Natural killer cell treated with Interleukin-12 subunit alpha and Interleukin-12 subunit beta and Interleukin-15 and Interleukin-18, amount 100 ng/mL, for 72 hours (primary cell): ENCODE measurements at regions not wholly inside any gene's neighbourhood (a gene's known extent, or its start where the extent isn't known, plus 50 kb on each side); places are given as distances from the start of the nearest gene placed in this dataset.

Source experiments
- ATAC-seq, 2 donors: fragments of 150-1000 bp; cut with Tn5 transposase in 1 of 2; sonication (Bioruptor Pico), chemical (Tn5 transposase) in 1 of 2; 2 replicates each; pipeline ENCODE4 v1.10.0; 2021
- DNase-seq: peaks from one replicate; pipeline ENCODE4 v3.0.0; 2022; ENCODE audit warnings: low spot score
- H3K27ac Mint-ChIP-seq, 2 donors: 1 replicate in 1 of 2; 2 replicates in 1 of 2; pipeline ENCODE4 v1.8.0; 2022; ENCODE audit warnings: mixed read lengths in 2 of 2, mild to moderate bottlenecking in 1 of 2, moderate library complexity in 1 of 2
- H3K27me3 Mint-ChIP-seq, 2 donors: 1 replicate in 1 of 2; 2 replicates in 1 of 2; pipeline ENCODE4 v1.8.0; 2022; ENCODE audit warnings: mixed read lengths in 2 of 2
- H3K36me3 Mint-ChIP-seq: one replicate; pipeline ENCODE4 v1.8.0; 2022; ENCODE audit warnings: mixed read lengths
- H3K4me1 Mint-ChIP-seq, 2 donors: 1 replicate in 1 of 2; 2 replicates in 1 of 2; pipeline ENCODE4 v1.8.0; 2022; ENCODE audit warnings: low read depth in 2 of 2, mixed read lengths in 2 of 2, mild to moderate bottlenecking in 1 of 2
- H3K4me3 Mint-ChIP-seq: one replicate; pipeline ENCODE4 v1.8.0; 2022; ENCODE audit warnings: mixed read lengths
- H3K9me3 Mint-ChIP-seq: 2 replicates; pipeline ENCODE4 v1.8.0; 2022; ENCODE audit warnings: mixed read lengths

DNA sequence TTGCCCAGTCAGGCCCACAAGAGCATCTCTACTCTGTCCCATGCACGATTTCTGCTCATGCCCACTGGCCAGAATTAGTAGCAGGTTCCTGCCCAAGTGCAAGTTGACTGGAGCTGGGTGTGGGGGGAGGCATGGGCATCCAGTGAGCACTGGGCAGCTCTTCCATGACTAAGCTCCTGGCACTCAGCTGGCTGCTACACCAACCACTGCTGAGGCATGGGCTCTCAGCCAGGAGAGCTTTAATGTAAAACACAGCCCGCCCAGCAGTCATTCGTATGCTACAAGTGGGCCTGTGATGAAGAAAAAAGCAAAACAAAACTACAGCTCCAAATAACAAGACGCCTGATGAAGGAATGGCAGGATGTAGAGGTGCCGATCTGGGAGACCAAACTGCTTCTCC, 335.4 kb upstream of the PFKP start:
- Mint-ChIP-seq H3K4me3 (no peak overlapping the region), H3K27ac (no peak overlapping the region), H3K9me3 (peaks cover 6% of the 10 kb centered on the region), H3K4me1 (no peaks in the 10 kb centered on the region), H3K36me3 (no peaks in the 10 kb centered on the region), H3K27me3 (peaks cover 3 to 37% of the 10 kb centered on the region in 2 donors)
- DNase-seq (no peak), ATAC-seq (no peak)

DNA sequence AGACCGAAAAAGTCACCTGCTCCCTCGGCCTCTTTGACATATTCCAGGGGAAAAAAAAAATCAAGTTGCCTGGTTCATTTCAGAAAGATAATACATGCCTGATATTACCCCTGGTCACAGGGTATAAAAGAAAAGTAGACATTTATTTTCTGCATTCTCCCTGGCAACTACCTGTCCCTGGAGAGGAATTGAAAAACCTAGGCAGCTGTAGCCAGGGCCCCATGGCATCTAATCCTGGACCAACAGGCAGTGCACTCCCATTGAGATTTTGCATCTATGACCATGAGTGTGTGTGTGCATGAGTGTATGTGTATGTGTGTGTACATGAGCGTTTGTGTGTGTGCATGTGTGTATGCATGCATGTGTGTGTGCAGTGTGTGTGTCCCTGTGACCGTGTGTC, 338.2 kb upstream of the PFKP start:
- Mint-ChIP-seq H3K4me1 (no peaks in the 10 kb centered on the region), H3K27ac (no peak overlapping the region), H3K27me3 (peaks cover 3 to 24% of the 10 kb centered on the region in 2 donors), H3K9me3 (peaks cover 6% of the 10 kb centered on the region), H3K36me3 (no peaks in the 10 kb centered on the region), H3K4me3 (no peak overlapping the region)
- DNase-seq (no peak), ATAC-seq (no peak)

DNA sequence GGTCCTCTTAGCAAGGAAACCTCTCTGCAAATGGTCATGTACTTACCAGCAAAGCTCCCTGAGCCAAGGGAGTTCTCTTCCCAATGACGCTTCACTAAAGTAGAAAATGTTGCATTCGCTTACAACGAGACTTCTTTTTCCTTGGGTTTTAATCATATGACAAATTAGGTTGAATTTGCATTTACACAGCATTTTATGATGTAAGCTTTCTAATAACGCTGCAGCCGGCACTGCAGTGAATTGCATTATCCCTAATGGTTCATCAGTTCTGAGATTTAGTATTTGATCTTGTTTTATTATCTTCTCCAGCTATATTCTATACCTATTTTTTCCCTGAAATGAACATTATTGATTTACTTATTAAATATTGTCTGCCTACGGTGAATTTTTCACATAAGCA, 339.3 kb upstream of the PFKP start:
- Mint-ChIP-seq H3K36me3 (no peaks in the 10 kb centered on the region), H3K4me1 (no peaks in the 10 kb centered on the region), H3K27me3 (peaks cover 3 to 24% of the 10 kb centered on the region in 2 donors), H3K4me3 (no peak overlapping the region), H3K27ac (no peak overlapping the region), H3K9me3 (peaks cover 6% of the 10 kb centered on the region)
- DNase-seq (no peak), ATAC-seq (no peak)

DNA sequence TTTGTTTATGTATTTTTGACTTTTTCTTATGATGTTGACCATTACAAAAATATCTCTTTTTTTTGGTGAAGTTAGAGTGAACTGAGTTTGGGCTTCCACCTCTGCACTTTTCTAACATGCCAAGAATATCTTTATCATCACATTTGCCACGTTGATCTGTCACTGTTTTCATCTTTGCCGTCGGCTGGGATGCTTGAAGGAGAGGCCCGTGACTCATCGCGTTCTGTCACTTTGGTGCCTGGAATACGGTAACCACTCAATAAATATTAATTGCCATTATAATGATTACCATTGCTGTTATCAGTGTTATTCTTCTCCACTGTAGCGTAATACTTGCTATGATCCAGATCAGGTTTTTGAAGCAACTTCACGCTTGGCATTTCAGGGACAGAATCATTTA, 350.8 kb upstream of the PFKP start:
- Mint-ChIP-seq H3K36me3 (no peaks in the 10 kb centered on the region), H3K4me1 (no peaks in the 10 kb centered on the region), H3K27me3 (no peaks in the 10 kb centered on the region), H3K27ac (no peak overlapping the region), H3K9me3 (no peaks in the 10 kb centered on the region), H3K4me3 (no peak overlapping the region)
- DNase-seq (no peak), ATAC-seq (no peak)

DNA sequence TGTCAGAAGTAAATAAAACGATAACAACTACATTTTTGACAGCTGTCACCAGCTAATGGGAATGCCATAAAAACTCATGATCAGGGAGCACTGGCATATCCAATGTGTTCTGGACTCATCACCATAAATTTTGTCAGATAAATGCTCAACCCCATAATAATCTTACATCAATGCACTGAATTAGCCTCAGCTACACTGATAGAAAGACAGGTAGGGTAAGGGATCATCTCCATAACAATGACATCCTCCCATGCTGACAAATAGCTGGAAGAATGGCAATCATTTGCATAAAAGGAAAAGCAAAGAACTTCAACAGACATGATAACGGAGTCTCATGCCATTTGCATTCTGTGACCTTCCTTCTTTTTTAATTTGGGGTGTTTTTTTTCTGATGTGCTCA, 352.8 kb upstream of the PFKP start:
- Mint-ChIP-seq H3K27ac (no peak overlapping the region), H3K36me3 (peaks cover 7% of the 10 kb centered on the region), H3K9me3 (peaks cover 9% of the 10 kb centered on the region), H3K4me3 (no peak overlapping the region), H3K27me3 (peaks cover 0 to 8% of the 10 kb centered on the region in 2 donors), H3K4me1 (no peaks in the 10 kb centered on the region)
- DNase-seq, result no peak
- no peak for ATAC-seq

DNA sequence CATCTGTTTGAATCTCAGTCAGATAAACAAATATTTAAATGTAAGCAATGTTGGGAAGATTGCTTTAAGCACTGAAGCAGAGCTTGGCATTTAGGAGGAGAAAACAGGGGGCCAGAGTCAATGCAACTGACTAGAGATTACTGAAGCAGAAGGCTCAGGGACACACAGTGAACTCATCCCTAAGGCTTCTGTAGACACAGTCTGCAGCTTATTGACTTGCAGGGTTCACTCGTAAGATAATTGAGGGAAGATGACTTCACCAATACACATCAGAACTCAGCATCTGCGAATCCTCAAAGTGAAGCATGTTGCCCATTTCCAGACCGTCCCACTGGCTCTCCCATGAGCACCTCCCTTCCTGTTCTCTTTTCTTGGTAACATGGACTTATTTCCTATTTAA, 363.4 kb upstream of the PFKP start:
- no peak for ATAC-seq
- Mint-ChIP-seq H3K27me3 (peaks cover 0 to under 1% of the 10 kb centered on the region in 2 donors), H3K9me3 (peaks cover 3% of the 10 kb centered on the region), H3K4me1 (no peaks in the 10 kb centered on the region), H3K27ac (no peak overlapping the region), H3K36me3 (no peaks in the 10 kb centered on the region), H3K4me3 (no peak overlapping the region)
- no peak for DNase-seq

DNA sequence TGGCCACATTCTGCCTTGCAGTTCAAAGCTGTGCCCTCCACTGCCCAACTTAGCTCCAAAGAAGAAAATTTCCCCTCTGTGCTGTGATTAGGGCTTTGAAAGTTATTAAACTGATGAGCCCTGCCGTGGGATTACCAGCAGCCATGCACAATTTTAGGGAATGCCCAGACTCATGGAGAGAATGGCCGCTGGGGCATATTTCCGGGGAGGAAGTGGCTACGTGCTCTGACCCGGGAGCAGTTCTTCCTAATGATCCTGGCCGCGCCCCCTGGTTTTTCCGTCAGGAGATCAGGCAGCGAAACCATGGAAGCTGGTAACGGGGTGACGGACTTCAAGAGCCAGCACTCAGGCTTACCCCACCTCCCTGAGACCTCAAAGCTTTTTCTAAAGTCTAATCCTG, 365.5 kb upstream of the PFKP start:
- Mint-ChIP-seq H3K9me3 (no peaks in the 10 kb centered on the region), H3K4me1 (no peaks in the 10 kb centered on the region), H3K36me3 (no peaks in the 10 kb centered on the region), H3K4me3 (no peak overlapping the region), H3K27ac (no peak overlapping the region), H3K27me3 (no peaks in the 10 kb centered on the region)
- DNase-seq (no peak), ATAC-seq (no peak)

DNA sequence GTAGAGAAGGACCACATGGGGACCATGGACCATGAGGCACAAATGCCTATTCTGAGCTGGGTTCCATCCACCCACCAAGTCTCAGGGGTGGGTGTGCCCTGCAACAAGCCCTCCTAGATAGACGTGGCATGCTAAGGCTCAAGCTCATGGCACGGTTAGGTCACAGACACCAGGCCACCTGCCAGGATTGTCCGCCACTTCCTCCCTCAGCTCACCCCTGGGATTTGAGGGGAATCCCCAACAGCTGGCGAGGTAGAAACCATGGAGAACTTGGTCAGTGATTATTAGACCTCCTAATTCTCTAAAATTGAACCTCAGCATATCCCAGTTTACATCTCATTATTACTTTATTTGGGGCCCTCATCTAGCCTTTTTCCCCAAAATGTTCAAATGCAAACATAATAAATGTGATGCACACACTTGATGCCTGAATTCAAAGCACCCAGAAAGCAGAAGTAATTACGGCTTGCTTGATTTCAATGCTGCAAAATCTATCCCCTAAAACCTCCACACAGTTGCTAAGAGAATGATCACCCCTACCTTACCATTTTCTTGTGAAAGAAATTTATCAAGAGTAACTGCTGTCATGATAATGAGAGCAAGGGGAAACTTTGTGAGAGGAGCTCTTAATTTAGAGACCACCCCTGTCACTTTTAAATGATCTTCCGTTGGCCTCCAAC, 366.6 kb upstream of the PFKP start:
- Mint-ChIP-seq H3K4me1 (no peaks in the 10 kb centered on the region), H3K36me3 (no peaks in the 10 kb centered on the region), H3K27ac (no peak overlapping the region), H3K27me3 (no peaks in the 10 kb centered on the region), H3K9me3 (no peaks in the 10 kb centered on the region), H3K4me3 (no peak overlapping the region)
- DNase-seq (no peak), ATAC-seq (no peak)

DNA sequence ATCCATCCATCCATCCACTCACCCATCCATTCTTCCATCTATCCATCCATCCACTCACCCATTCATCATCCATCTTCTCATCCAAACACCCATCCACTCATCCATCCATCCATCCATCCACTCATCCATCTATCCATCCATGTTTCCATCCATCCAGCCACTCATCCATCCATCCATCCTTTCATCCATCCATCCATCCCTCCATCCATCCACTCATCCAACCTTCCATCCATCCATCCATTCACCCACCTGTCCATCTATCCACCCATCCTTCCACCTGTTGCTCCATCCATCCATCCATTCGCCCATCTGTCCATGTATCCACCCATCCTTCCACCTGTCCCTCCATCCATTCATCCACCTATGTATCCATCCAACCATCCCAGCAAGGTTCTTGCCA, 378.4 kb upstream of the PFKP start:
- ATAC-seq, result no peak
- Mint-ChIP-seq H3K36me3 (no peaks in the 10 kb centered on the region), H3K4me1 (no peaks in the 10 kb centered on the region), H3K9me3 (no peaks in the 10 kb centered on the region), H3K4me3 (no peak overlapping the region), H3K27me3 (peaks cover 0 to 16% of the 10 kb centered on the region in 2 donors), H3K27ac (no peak overlapping the region)
- no peak for DNase-seq

DNA sequence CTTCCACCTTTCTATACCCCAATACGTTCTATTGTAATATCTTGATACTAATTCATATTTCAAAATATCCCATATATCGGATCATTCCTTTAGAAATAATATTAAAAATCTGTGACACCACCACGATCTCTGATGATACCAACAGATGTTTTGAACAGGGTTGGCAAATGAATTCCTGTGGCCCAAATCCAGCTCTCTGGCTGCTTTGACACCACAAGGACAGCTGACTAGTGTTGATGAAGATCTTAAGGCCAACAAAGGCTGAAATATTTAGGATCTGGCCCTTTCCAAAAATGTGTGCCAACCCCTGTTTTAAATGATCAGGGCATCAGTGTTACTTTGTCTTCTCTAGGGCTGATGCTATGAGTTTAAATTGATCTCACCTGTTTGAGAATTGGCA, 380.7 kb upstream of the PFKP start:
- no peaks in the 10 kb centered on the region for H3K4me1 Mint-ChIP-seq
- H3K27me3 Mint-ChIP-seq, result peaks cover 0 to 16% of the 10 kb centered on the region in 2 donors

DNA sequence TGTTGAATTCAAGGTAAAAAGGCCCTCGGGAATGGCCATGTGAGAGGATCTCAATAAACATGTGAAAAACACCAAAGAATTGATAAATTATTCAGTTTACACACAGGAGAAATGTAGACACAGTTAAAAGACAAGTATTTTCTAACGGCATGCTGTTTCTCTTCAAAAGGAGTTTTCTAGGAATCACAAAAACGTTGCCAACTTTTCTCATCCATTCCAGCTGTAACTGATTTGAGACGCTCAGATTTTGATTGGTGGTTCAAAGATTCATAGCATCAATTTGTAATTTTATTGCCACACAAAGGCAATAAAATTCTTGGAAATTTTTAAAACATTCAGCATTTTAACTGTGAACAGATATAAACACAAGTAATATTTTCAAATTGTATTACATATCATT, 384.9 kb upstream of the PFKP start:
- no peaks in the 10 kb centered on the region for H3K36me3 Mint-ChIP-seq
- no peaks in the 10 kb centered on the region for H3K4me1 Mint-ChIP-seq
- DNase-seq, result no peak
- H3K27me3 Mint-ChIP-seq, result peaks cover 0 to 6% of the 10 kb centered on the region in 2 donors
- peaks cover 3% of the 10 kb centered on the region for H3K9me3 Mint-ChIP-seq
- ATAC-seq, result no peak
- H3K4me3 Mint-ChIP-seq, result no peak overlapping the region
- no peak overlapping the region for H3K27ac Mint-ChIP-seq

More for the DNA sequence above, 380.7 kb upstream of the PFKP start:
- Mint-ChIP-seq H3K4me3 (no peak overlapping the region), H3K9me3 (no peaks in the 10 kb centered on the region), H3K27ac (no peak overlapping the region), H3K36me3 (no peaks in the 10 kb centered on the region)
- no peak for ATAC-seq
- no peak for DNase-seq

DNA sequence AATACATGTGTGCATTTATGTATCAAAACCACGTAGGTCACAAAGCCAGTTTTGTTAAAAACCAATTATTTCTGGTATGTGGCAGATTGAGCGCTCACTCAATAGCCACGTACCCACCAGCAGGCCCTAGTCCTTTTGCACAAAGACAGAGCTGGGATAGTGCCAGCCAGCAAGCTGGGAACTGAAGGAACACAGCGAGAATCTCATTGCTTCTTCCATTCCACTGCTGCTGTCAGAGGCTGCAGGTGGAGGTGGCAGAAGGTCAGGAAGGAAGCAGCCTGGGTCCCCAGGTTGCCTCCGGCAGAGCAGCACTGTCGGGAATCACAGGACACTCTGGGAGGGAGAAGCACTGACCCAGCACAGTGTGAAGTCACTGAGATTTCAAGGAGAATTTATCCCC, 385.5 kb upstream of the PFKP start:
- peaks cover 0 to 2% of the 10 kb centered on the region in 2 donors for H3K27me3 Mint-ChIP-seq
- H3K4me1 Mint-ChIP-seq, result no peaks in the 10 kb centered on the region
- no peak overlapping the region for H3K27ac Mint-ChIP-seq
- no peak overlapping the region for H3K4me3 Mint-ChIP-seq
- ATAC-seq, result no peak
- H3K36me3 Mint-ChIP-seq, result no peaks in the 10 kb centered on the region
- DNase-seq, result no peak
- peaks cover 3% of the 10 kb centered on the region for H3K9me3 Mint-ChIP-seq

DNA sequence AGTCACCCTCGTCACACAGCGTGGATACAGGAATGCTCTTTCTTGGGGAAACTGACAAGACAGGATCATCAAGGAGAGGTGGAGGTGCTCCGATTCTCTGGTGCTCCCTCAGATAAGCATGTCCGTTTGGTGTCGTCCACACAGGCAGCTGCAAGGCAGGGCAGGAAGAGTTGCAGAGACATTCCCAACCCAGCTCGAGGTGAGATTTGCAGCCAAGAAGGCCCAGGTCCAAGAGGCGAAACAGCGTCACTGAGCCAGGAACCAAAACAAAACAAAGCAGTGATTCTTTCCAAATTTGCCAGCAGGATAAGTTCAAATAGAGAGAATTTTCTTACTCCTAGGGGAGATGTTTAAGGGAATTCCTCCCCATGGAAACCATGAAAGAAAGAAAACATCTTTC, 386.5 kb upstream of the PFKP start:
- no peak overlapping the region for H3K4me3 Mint-ChIP-seq
- H3K27ac Mint-ChIP-seq, result no peak overlapping the region
- H3K27me3 Mint-ChIP-seq, result no peaks in the 10 kb centered on the region
- H3K4me1 Mint-ChIP-seq, result no peaks in the 10 kb centered on the region
- ATAC-seq (no peak), DNase-seq (no peak)
- H3K36me3 Mint-ChIP-seq, result no peaks in the 10 kb centered on the region
- peaks cover 3% of the 10 kb centered on the region for H3K9me3 Mint-ChIP-seq

DNA sequence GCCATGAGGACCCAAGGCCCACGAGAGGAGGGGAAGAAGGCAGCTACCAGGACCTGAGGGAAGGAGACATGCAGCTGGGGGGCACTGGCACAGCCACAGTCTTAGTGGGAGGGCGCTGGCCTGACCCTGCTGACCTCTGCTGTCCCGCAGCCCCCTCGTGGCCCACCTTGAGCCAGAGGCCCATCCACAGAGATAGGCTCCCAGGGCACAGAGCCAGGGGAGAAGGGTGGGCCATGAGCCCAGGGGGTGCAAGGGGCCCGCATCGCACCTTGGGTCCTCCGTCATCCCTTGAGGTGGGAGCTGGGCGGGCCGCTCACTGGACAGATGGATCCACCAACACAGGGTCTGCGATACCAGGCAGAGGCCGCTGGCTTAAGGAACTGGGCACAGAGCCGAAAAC, 387.7 kb upstream of the PFKP start:
- H3K36me3 Mint-ChIP-seq, result no peaks in the 10 kb centered on the region
- peak in 1 of 2 donors; percentile 65 for ATAC-seq
- H3K4me3 Mint-ChIP-seq, result no peak overlapping the region
- H3K4me1 Mint-ChIP-seq, result no peaks in the 10 kb centered on the region
- H3K9me3 Mint-ChIP-seq, result peaks cover 3% of the 10 kb centered on the region
- H3K27ac Mint-ChIP-seq, result no peak overlapping the region
- no peaks in the 10 kb centered on the region for H3K27me3 Mint-ChIP-seq
- no peak for DNase-seq

DNA sequence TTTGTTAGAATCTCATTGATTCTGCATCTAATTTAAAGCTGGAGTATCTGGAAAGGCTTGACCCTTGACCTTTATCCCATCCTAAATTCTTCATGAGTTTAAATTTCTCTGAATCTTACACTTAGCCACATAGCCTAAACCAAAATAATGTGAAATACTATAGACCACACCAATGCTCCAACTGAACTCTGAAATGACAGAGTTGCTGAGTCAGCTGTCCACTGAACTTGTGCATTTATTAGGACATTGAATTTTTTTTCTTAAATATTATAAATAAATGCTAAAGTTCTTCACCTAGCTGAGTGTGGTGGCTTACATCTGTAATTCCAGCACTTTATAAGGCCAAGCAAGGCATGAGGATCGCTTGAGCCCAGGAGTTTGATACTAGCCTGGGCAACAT, 390.9 kb upstream of the PFKP start:
- Mint-ChIP-seq H3K4me3 (no peak overlapping the region), H3K36me3 (no peaks in the 10 kb centered on the region), H3K27me3 (no peaks in the 10 kb centered on the region), H3K9me3 (peaks cover 3% of the 10 kb centered on the region), H3K4me1 (no peaks in the 10 kb centered on the region), H3K27ac (no peak overlapping the region)
- no peak for ATAC-seq
- DNase-seq, result no peak
